ENCODE measurements at regions not wholly inside any gene's neighbourhood (a gene's known extent, or its start where the extent isn't known, plus 50 kb on each side); places are given as distances from the start of the nearest gene placed in this dataset.
"Not testable (repeated sequence)": the region's sequence is repeated elsewhere in the genome, so short reads cannot be mapped to it uniquely, and the experiment has no call there.

GRCh38 chr4:8675906-8676305 is 83.3 kb downstream of the CPZ start:
- WGBS, 2 donors, result 77 to 83% methylated on average over 7 of the region's 7 CpGs
- no peaks in the 10 kb centered on the region for H3K4me1 ChIP-seq
- H3K9me3 ChIP-seq, result no peaks in the 10 kb centered on the region
- TF ChIP-seq EP300 (IDR thresholded peaks at IDR 0.05), result no peak
- TF ChIP-seq POLR2A (IDR thresholded peaks at IDR 0.05), result no peak
- no peak for TF ChIP-seq POLR2AphosphoS5 (IDR thresholded peaks at IDR 0.05)
- TF ChIP-seq, protein P1, sequence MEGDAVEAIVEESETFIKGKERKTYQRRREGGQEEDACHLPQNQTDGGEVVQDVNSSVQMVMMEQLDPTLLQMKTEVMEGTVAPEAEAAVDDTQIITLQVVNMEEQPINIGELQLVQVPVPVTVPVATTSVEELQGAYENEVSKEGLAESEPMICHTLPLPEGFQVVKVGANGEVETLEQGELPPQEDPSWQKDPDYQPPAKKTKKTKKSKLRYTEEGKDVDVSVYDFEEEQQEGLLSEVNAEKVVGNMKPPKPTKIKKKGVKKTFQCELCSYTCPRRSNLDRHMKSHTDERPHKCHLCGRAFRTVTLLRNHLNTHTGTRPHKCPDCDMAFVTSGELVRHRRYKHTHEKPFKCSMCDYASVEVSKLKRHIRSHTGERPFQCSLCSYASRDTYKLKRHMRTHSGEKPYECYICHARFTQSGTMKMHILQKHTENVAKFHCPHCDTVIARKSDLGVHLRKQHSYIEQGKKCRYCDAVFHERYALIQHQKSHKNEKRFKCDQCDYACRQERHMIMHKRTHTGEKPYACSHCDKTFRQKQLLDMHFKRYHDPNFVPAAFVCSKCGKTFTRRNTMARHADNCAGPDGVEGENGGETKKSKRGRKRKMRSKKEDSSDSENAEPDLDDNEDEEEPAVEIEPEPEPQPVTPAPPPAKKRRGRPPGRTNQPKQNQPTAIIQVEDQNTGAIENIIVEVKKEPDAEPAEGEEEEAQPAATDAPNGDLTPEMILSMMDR (IDR thresholded peaks at IDR 0.05), result no peak
- no peak overlapping the region for H3K27ac ChIP-seq
- H3K4me3 ChIP-seq, result no peak overlapping the region
- no peaks in the 10 kb centered on the region for H3K27me3 ChIP-seq
- no peaks in the 10 kb centered on the region for H3K36me3 ChIP-seq
- DNase-seq (no peak), ATAC-seq (ENCODE audit: low FRiP score in 2 of 2) (peak in 1 of 2 donors; percentile 7)

GRCh38 chr4:8675383-8675782 is 82.8 kb downstream of the CPZ start:
- ATAC-seq (ENCODE audit: low FRiP score in 2 of 2) (peak in 1 of 2 donors; percentile 44), DNase-seq (peak in 1 of 2 donors; percentile 48)
- Histone ChIP-seq H3K27ac (no peak overlapping the region), H3K9me3 (no peaks in the 10 kb centered on the region), H3K4me3 (no peak overlapping the region), H3K4me1 (no peaks in the 10 kb centered on the region), H3K36me3 (no peaks in the 10 kb centered on the region), H3K27me3 (no peaks in the 10 kb centered on the region)
- TF ChIP-seq POLR2AphosphoS5 (IDR thresholded peaks at IDR 0.05) (no peak), EP300 (IDR thresholded peaks at IDR 0.05) (no peak), POLR2A (IDR thresholded peaks at IDR 0.05) (no peak)
- TF ChIP-seq, protein P1 (IDR thresholded peaks at IDR 0.05), result no peak
- WGBS, 2 donors, result 25 to 30% methylated on average over 7 to 10 of the region's 10 CpGs

DNA sequence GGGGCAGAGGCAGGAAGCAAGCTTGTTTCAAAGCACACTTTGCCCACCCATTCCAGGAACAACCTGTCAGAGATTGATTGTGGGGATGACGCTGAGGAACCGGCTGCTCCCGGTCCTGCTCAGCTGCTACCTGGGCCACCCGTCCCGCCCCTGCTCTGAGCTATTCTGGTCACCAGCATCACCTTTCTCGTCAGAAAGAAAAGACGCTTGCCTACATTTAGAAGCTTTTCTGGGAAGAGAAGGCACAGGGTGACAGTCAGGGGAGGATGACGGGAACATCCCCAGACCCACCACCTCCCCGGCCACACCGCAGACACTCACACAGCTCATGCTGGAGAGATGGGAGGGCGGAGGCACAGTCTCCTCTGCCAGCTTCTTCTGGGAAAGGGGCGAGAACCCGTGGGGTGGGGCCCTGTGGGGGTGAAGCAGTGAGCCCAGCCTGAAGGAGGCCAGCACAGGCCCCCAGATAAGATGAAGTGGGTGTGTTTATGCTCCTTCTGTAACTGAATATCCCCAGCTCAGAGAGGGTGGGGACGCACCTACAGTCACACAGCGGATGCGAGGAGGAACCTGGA is 81.8 kb downstream of the CPZ start:
- TF ChIP-seq POLR2A (IDR thresholded peaks at IDR 0.05), result no peak
- TF ChIP-seq, protein P1 (IDR thresholded peaks at IDR 0.05), result no peak
- TF ChIP-seq POLR2AphosphoS5 (IDR thresholded peaks at IDR 0.05), result no peak
- TF ChIP-seq EP300 (IDR thresholded peaks at IDR 0.05), result no peak
- no peaks in the 10 kb centered on the region for H3K9me3 ChIP-seq
- peak in 1 of 2 donors; percentile 41 for DNase-seq
- no peak overlapping the region for H3K27ac ChIP-seq
- ATAC-seq (ENCODE audit: low FRiP score in 2 of 2), result no peak
- WGBS, 2 donors, result 85 to 90% methylated on average over 9 to 16 of the region's 16 CpGs
- no peaks in the 10 kb centered on the region for H3K36me3 ChIP-seq
- no peaks in the 10 kb centered on the region for H3K27me3 ChIP-seq
- H3K4me1 ChIP-seq, result no peaks in the 10 kb centered on the region
- H3K4me3 ChIP-seq, result no peak overlapping the region

- H3K9me3 ChIP-seq; DNase-seq; H3K4me3 ChIP-seq; H3K4me1 ChIP-seq; ATAC-seq (ENCODE audit: low FRiP score in 2 of 2); H3K27ac ChIP-seq; H3K36me3 ChIP-seq; H3K27me3 ChIP-seq: not testable (repeated sequence)
- 29 to 35% methylated on average over 1 to 5 of the region's 5 CpGs for WGBS, 2 donors
Observed at GRCh38 chr4:8673106-8673505, 80.5 kb downstream of the CPZ start.

DNA sequence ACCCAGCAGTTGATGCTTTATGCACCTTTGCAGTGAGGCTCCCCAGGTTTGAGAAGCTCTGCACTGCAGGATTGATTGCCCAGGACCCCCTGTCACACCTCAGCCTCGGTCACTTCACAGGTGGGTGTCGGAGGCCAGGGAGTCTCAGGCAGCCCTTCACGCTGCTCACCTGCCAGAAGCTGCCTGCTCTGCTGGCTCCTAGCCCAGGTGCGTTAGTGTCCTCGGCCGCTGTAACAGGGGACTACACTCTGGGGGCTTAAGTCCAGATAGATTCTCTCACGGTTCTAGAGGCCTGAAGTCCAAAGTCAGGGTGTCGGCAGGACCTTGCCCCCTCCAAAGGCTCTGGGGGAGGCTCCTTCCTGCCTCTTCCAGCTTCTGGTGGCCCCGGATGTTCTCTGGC is 79.9 kb downstream of the CPZ start:
- H3K9me3 ChIP-seq, result no peaks in the 10 kb centered on the region
- no peaks in the 10 kb centered on the region for H3K36me3 ChIP-seq
- DNase-seq (no peak), ATAC-seq (ENCODE audit: low FRiP score in 2 of 2) (no peak)
- H3K4me1 ChIP-seq, result no peaks in the 10 kb centered on the region
- no peaks in the 10 kb centered on the region for H3K27me3 ChIP-seq
- no peak overlapping the region for H3K4me3 ChIP-seq
- 0 to 74% methylated on average over 1 to 8 of the region's 9 CpGs for WGBS, 2 donors
- TF ChIP-seq, protein P1 (IDR thresholded peaks at IDR 0.05), result no peak
- H3K27ac ChIP-seq, result no peak overlapping the region

All from upper lobe of left lung (tissue), 6 donors.